GM12865 (cell line): ENCODE measurements at regions not wholly inside any gene's neighbourhood (a gene's known extent, or its start where the extent isn't known, plus 50 kb on each side); places are given as distances from the start of the nearest gene placed in this dataset.

Source experiments
- DNase-seq: peaks from one replicate; pipeline ENCODE4 v3.0.0; 2010; ENCODE audit warnings: low read depth
- H3K4me3 ChIP-seq: 2 replicates; pipeline ENCODE4 v1.5.1; 2011; ENCODE audit warnings: mild to moderate bottlenecking, low read depth, low read length, control low read depth
- CTCF ChIP-seq: IDR thresholded peaks from 2 replicates; pipeline ENCODE4 v1.5.1; 2011; ENCODE audit warnings: low read length, control low read depth, low read depth, inconsistent platforms; ENCODE audit not compliant: insufficient read depth; ENCODE audit errors: missing control alignments

- no peak overlapping the region for H3K4me3 ChIP-seq
- no peak for TF ChIP-seq CTCF
- DNase-seq, result no peak
Measured at GRCh38 chr3:43221076-43221475, 65.3 kb upstream of the SNRK start.

GRCh38 chr3:43219616-43220015, 66.7 kb upstream of the SNRK start:
- H3K4me3 ChIP-seq, result no peak overlapping the region
- DNase-seq, result no peak
- no peak for TF ChIP-seq CTCF

DNA sequence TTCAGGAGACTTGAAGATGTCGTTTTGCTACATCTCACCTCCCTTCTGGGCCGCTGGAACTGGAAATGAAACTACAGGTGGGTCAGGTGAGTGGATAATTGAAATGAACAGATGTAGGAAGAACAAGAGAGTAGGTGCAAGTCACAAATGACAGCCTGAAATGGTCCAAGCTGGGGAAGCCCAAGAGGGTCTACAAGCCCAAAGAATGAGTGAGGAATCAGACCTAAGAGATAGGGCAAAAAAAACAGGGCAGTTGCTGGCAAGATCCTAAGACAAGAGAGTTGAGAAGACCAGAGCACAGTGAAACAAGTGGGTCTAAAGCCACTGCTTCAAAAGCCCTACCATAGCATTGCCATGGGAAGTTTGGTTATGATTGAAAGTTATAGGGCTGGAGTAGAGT, 67.4 kb upstream of the SNRK start:
- no peak for TF ChIP-seq CTCF
- DNase-seq, result no peak
- H3K4me3 ChIP-seq, result no peak overlapping the region

- no peak for DNase-seq
- no peak overlapping the region for H3K4me3 ChIP-seq
- TF ChIP-seq CTCF, result no peak
Measured at GRCh38 chr3:43218156-43218555, 68.2 kb upstream of the SNRK start.

- no peak overlapping the region for H3K4me3 ChIP-seq
- no peak for DNase-seq
- no peak for TF ChIP-seq CTCF
Measured at GRCh38 chr3:43217633-43218032, 68.7 kb upstream of the SNRK start.

DNA sequence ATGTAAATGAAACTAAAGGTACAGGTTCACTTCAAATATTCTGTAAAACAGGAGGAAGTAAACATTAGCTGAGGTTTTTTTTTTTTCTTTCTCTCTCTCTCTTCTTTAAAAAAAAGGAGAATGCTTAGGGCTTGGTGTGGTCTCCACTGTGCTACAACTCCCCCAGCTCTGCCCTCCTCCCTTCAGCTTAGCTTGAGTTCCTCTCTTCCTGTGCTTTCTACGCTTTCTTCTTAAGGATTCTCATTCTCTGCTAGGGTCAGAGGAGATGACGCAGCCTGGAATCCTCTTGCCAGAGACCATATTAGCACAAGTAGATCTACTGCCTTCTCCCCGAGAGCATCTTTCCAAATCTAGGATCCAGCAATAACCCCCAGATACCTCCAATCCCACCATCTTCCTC, 69.1 kb upstream of the SNRK start:
- no peak overlapping the region for H3K4me3 ChIP-seq
- TF ChIP-seq CTCF, result no peak
- no peak for DNase-seq

DNA sequence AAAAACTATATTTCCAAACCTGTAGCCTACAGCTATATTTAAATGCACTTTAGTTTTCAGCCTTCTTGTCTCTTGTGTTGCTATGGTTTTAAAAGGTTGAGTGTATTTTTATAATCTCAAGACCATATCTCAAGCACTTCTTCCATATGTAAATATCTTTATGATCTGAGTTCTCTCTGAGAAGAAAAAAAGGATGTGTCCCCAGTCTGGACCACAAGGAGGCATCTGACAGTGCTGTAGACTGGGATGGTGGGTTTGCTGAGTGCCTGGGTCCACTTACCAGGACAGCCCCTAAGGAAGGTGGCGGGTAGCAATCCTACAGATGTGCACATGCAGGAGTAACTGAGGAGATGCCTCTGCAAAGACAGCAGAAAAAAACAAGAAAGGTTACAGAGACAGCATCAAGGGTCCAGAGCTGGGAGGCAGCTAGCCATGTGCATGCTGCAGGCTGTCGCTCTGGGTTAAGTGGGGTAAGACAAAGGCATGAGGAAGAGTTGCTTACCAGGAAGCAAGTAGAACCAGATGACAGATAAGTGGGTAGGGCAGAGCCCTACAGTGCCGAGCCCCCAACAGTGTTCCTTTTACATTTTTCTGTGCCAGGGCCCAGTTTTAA, 70.6 kb upstream of the SNRK start:
- DNase-seq, result no peak
- H3K4me3 ChIP-seq, result no peak overlapping the region
- no peak for TF ChIP-seq CTCF
